Activated CD4-positive, alpha-beta memory T cell treated with anti-CD3 and anti-CD28 coated beads for 36 hours (primary cell): ENCODE measurements at regions not wholly inside any gene's neighbourhood (a gene's known extent, or its start where the extent isn't known, plus 50 kb on each side); places are given as distances from the start of the nearest gene placed in this dataset.
"Not testable (repeated sequence)": the region's sequence is repeated elsewhere in the genome, so short reads cannot be mapped to it uniquely, and the experiment has no call there.

Experiments
- CTCF ChIA-PET: fragments of 350-600 bp; sonication (Branson Sonifier 250); formaldehyde crosslinking; loops from one replicate; lab custom pipeline; 2021; ENCODE audit warnings: antibody characterized with exemption, inconsistent platforms; lab: Charles Lee
- POLR2A ChIA-PET: fragments of 350-600 bp; sonication (Branson Sonifier 250); formaldehyde crosslinking; loops from one replicate; lab custom pipeline; 2021; ENCODE audit warnings: antibody characterized with exemption; lab: Charles Lee
- DNase-seq: peaks from one replicate; pipeline ENCODE4 v3.0.0-alpha.2; 2020
- H3K27ac Mint-ChIP-seq: one replicate; pipeline ENCODE4 v1.8.0; 2021; ENCODE audit warnings: mixed read lengths
- H3K27me3 Mint-ChIP-seq: one replicate; pipeline ENCODE4 v1.8.0; 2021; ENCODE audit warnings: mixed read lengths
- H3K36me3 Mint-ChIP-seq: one replicate; pipeline ENCODE4 v1.8.0; 2021; ENCODE audit warnings: mixed read lengths
- H3K4me1 Mint-ChIP-seq: one replicate; pipeline ENCODE4 v1.8.0; 2021; ENCODE audit warnings: low read depth, mixed read lengths
- H3K4me3 Mint-ChIP-seq: one replicate; pipeline ENCODE4 v1.8.0; 2021; ENCODE audit warnings: mild to moderate bottlenecking, mixed read lengths
- H3K9me3 Mint-ChIP-seq: one replicate; pipeline ENCODE4 v1.8.0; 2021; ENCODE audit warnings: mixed read lengths
- intact Hi-C: fragments of 100-400 bp; cut with micrococcal nuclease; formaldehyde crosslinking; loops from one replicate; pipeline ENCODE4 v1.15.1; 2023

GRCh38 chr11:90465553-90465952 lies 242.7 kb upstream of the CHORDC1 start:
- H3K27ac Mint-ChIP-seq, result no peak overlapping the region
- no peak for DNase-seq
- ChIA-PET CTCF (no interaction called here), POLR2A (no interaction called here)
- H3K9me3 Mint-ChIP-seq, result no peaks in the 10 kb centered on the region
- H3K36me3 Mint-ChIP-seq, result no peaks in the 10 kb centered on the region
- intact Hi-C loops, result no loop called here
- no peaks in the 10 kb centered on the region for H3K4me1 Mint-ChIP-seq
- H3K27me3 Mint-ChIP-seq, result peaks cover 2% of the 10 kb centered on the region
- H3K4me3 Mint-ChIP-seq, result no peak overlapping the region

GRCh38 chr11:90455347-90455920 lies 232.6 kb upstream of the CHORDC1 start:
- POLR2A ChIA-PET, H3K36me3 Mint-ChIP-seq, H3K4me3 Mint-ChIP-seq, H3K27me3 Mint-ChIP-seq, H3K9me3 Mint-ChIP-seq, H3K27ac Mint-ChIP-seq, H3K4me1 Mint-ChIP-seq, DNase-seq, intact Hi-C loops: not testable (repeated sequence)
- CTCF ChIA-PET, result interaction anchor here (0.6 to 0.7 kb wide), 2 partner anchors 167 to 169 kb away, joined by 3 read pairs; no protein-coding TSS in a partner anchor

- ChIA-PET POLR2A (no interaction called here), CTCF (no interaction called here)
- Mint-ChIP-seq H3K36me3 (no peaks in the 10 kb centered on the region), H3K4me3 (no peak overlapping the region), H3K27me3 (peaks cover 2% of the 10 kb centered on the region), H3K27ac (no peak overlapping the region), H3K4me1 (no peaks in the 10 kb centered on the region), H3K9me3 (no peaks in the 10 kb centered on the region)
- intact Hi-C loops, result no loop called here
- DNase-seq, result no peak
Measured at GRCh38 chr11:90453525-90453924, 230.7 kb upstream of the CHORDC1 start.

- no peak overlapping the region for H3K4me3 Mint-ChIP-seq
- no peaks in the 10 kb centered on the region for H3K9me3 Mint-ChIP-seq
- no peaks in the 10 kb centered on the region for H3K36me3 Mint-ChIP-seq
- DNase-seq, result no peak
- ChIA-PET POLR2A (no interaction called here), CTCF (no interaction called here)
- H3K4me1 Mint-ChIP-seq, result peaks cover 11% of the 10 kb centered on the region
- H3K27ac Mint-ChIP-seq, result no peak overlapping the region
- intact Hi-C loops, result no loop called here
- H3K27me3 Mint-ChIP-seq, result no peaks in the 10 kb centered on the region
Measured at GRCh38 chr11:90449606-90450005, 226.8 kb upstream of the CHORDC1 start.

GRCh38 chr11:90448256-90448655 lies 225.4 kb upstream of the CHORDC1 start:
- Mint-ChIP-seq H3K9me3 (no peaks in the 10 kb centered on the region), H3K36me3 (no peaks in the 10 kb centered on the region), H3K27me3 (no peaks in the 10 kb centered on the region), H3K4me3 (no peak overlapping the region), H3K27ac (no peak overlapping the region), H3K4me1 (peaks cover 11% of the 10 kb centered on the region)
- intact Hi-C loops, result no loop called here
- CTCF ChIA-PET, result no interaction called here
- DNase-seq, result no peak
- POLR2A ChIA-PET, result no interaction called here

GRCh38 chr11:90447618-90448017 lies 224.8 kb upstream of the CHORDC1 start:
- Mint-ChIP-seq H3K27me3 (no peaks in the 10 kb centered on the region), H3K27ac (no peak overlapping the region), H3K9me3 (no peaks in the 10 kb centered on the region), H3K36me3 (no peaks in the 10 kb centered on the region), H3K4me1 (peaks cover 11% of the 10 kb centered on the region), H3K4me3 (no peak overlapping the region)
- intact Hi-C loops, result no loop called here
- ChIA-PET CTCF (no interaction called here), POLR2A (no interaction called here)
- no peak for DNase-seq

GRCh38 chr11:90446207-90446606 lies 223.4 kb upstream of the CHORDC1 start:
- H3K27me3 Mint-ChIP-seq, result no peaks in the 10 kb centered on the region
- no peaks in the 10 kb centered on the region for H3K9me3 Mint-ChIP-seq
- no peak overlapping the region for H3K27ac Mint-ChIP-seq
- POLR2A ChIA-PET, result no interaction called here
- H3K4me1 Mint-ChIP-seq, result peaks cover 11% of the 10 kb centered on the region
- no peaks in the 10 kb centered on the region for H3K36me3 Mint-ChIP-seq
- DNase-seq, result no peak
- CTCF ChIA-PET, result no interaction called here
- intact Hi-C loops, result no loop called here
- H3K4me3 Mint-ChIP-seq, result no peak overlapping the region

- no peak overlapping the region for H3K27ac Mint-ChIP-seq
- CTCF ChIA-PET, result no interaction called here
- POLR2A ChIA-PET, result no interaction called here
- no peak overlapping the region for H3K4me3 Mint-ChIP-seq
- no peaks in the 10 kb centered on the region for H3K4me1 Mint-ChIP-seq
- intact Hi-C loops, result no loop called here
- H3K36me3 Mint-ChIP-seq, result no peaks in the 10 kb centered on the region
- DNase-seq, result no peak
- H3K9me3 Mint-ChIP-seq, result no peaks in the 10 kb centered on the region
- H3K27me3 Mint-ChIP-seq, result no peaks in the 10 kb centered on the region
Measured at GRCh38 chr11:90438069-90438468, 215.2 kb upstream of the CHORDC1 start.

GRCh38 chr11:90434858-90435257 lies 212.0 kb upstream of the CHORDC1 start:
- H3K9me3 Mint-ChIP-seq, result no peaks in the 10 kb centered on the region
- no peak overlapping the region for H3K4me3 Mint-ChIP-seq
- DNase-seq, result no peak
- H3K4me1 Mint-ChIP-seq, result no peaks in the 10 kb centered on the region
- ChIA-PET POLR2A (no interaction called here), CTCF (no interaction called here)
- no peaks in the 10 kb centered on the region for H3K36me3 Mint-ChIP-seq
- intact Hi-C loops, result no loop called here
- H3K27me3 Mint-ChIP-seq, result no peaks in the 10 kb centered on the region
- no peak overlapping the region for H3K27ac Mint-ChIP-seq

GRCh38 chr11:90428836-90429235 lies 206.0 kb upstream of the CHORDC1 start:
- Mint-ChIP-seq H3K27ac (no peak overlapping the region), H3K4me1 (no peaks in the 10 kb centered on the region), H3K27me3 (no peaks in the 10 kb centered on the region), H3K9me3 (no peaks in the 10 kb centered on the region), H3K4me3 (no peak overlapping the region), H3K36me3 (no peaks in the 10 kb centered on the region)
- ChIA-PET POLR2A (interaction anchor here (0.7 kb wide), 1 partner anchor 429 kb away, joined by 7 read pairs; no protein-coding TSS in a partner anchor), CTCF (no interaction called here)
- intact Hi-C loops, result no loop called here
- no peak for DNase-seq

- ChIA-PET CTCF (no interaction called here), POLR2A (no interaction called here)
- Mint-ChIP-seq H3K4me1 (no peaks in the 10 kb centered on the region), H3K9me3 (peaks cover 2% of the 10 kb centered on the region), H3K4me3 (no peak overlapping the region), H3K36me3 (no peaks in the 10 kb centered on the region), H3K27me3 (no peaks in the 10 kb centered on the region), H3K27ac (no peak overlapping the region)
- no peak for DNase-seq
- intact Hi-C loops, result no loop called here
Measured at GRCh38 chr11:90426442-90426841, 203.6 kb upstream of the CHORDC1 start.

GRCh38 chr11:90423378-90423777 lies 200.5 kb upstream of the CHORDC1 start:
- POLR2A ChIA-PET, result no interaction called here

GRCh38 chr11:90422787-90423186 lies 199.9 kb upstream of the CHORDC1 start:
- intact Hi-C loops, CTCF ChIA-PET: not testable (repeated sequence)

More at GRCh38 chr11:90423378-90423777, 200.5 kb upstream of the CHORDC1 start:
- no peaks in the 10 kb centered on the region for H3K36me3 Mint-ChIP-seq
- no peak overlapping the region for H3K4me3 Mint-ChIP-seq
- H3K9me3 Mint-ChIP-seq, result peaks cover 2% of the 10 kb centered on the region
- no peaks in the 10 kb centered on the region for H3K4me1 Mint-ChIP-seq
- no peak overlapping the region for H3K27ac Mint-ChIP-seq
- CTCF ChIA-PET, result no interaction called here
- DNase-seq, result no peak
- H3K27me3 Mint-ChIP-seq, result no peaks in the 10 kb centered on the region
- intact Hi-C loops, result no loop called here

More at GRCh38 chr11:90422787-90423186, 199.9 kb upstream of the CHORDC1 start:
- H3K4me3 Mint-ChIP-seq, H3K27ac Mint-ChIP-seq, POLR2A ChIA-PET, H3K9me3 Mint-ChIP-seq, H3K27me3 Mint-ChIP-seq, H3K36me3 Mint-ChIP-seq, H3K4me1 Mint-ChIP-seq, DNase-seq: not testable (repeated sequence)
